GM21576 (cell line): ENCODE measurements at regions not wholly inside any gene's neighbourhood (a gene's known extent, or its start where the extent isn't known, plus 50 kb on each side); places are given as distances from the start of the nearest gene placed in this dataset.
"Not testable (repeated sequence)": the region's sequence is repeated elsewhere in the genome, so short reads cannot be mapped to it uniquely, and the experiment has no call there.

Experiments
- ATAC-seq: cut with Tn5 transposase; IDR thresholded peaks from one replicate; pipeline ENCODE4 v1.9.1; 2021; ENCODE audit warnings: mild to moderate bottlenecking, moderate library complexity; ENCODE audit not compliant: unreplicated experiment

DNA sequence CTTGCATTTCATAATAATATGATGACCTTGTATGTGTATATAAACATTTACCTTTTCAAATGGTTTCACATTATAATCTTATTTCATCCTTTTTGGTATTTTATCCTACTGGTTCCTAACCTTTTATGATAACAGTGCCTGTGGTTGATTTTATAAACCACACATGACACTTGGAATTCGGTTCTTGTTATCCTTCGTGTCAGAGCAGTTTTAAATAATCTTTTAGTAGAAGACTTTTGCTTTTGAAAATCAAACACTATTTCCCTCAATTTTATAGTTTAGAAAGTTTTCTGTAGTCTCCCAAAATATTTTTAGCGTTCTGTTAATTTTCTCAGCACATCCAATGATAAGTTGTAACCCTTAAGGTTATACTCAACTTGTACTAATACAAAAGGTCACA, 676.8 kb downstream of the RAPGEF2 start:
- no peak for ATAC-seq

DNA sequence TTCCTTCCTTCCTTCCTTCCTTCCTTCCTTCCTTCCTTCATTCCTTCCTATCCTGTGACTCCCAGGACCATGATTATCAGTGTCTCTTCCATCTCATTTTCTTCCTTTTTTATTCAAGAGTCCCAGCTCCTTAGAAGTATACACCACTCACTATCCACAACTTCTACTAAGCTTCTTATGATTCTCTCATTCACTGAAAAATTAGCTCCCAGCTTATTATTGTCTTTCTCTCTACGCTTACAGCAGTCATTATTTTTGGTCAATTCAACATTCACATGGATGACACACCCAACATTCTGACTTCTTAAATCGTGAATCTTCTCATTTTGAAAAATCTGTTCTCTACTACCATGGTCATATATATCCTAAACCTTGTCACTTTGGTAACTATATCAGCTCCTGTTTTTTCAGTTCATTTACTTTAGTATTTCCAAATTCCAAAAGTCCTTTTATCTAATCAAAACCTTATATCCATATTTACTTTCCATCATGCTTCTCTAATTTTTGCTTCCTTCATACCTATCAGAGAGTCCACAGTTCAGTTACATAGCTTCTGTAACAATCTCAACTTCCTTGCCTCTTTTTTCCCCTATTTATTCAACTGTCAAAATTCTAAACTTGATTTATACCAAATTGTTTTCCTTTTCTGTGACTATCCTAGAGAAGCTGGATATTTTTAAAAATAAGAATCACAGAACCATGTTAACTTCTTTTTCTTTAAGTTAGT, 677.5 kb downstream of the RAPGEF2 start:
- ATAC-seq: no peak

DNA sequence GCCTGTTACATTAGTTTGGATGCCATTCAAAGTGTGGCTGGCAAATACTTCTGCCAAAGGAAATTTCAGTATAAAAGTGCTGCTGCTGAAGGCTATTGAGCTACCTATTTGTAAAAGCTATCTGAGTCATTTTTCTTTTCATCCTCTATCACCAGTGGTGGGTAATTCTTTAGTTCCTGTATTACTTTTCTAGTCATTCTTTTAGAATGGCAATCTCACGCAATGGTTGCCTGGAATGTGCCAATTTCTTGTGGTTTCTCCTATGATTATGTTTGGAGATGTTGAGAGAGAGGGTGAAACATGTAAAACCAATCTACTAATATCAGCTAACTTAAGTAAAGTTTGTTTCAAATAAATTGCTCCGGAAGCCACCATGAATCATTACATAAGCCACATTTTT, 685.0 kb downstream of the RAPGEF2 start:
- ATAC-seq: no peak

DNA sequence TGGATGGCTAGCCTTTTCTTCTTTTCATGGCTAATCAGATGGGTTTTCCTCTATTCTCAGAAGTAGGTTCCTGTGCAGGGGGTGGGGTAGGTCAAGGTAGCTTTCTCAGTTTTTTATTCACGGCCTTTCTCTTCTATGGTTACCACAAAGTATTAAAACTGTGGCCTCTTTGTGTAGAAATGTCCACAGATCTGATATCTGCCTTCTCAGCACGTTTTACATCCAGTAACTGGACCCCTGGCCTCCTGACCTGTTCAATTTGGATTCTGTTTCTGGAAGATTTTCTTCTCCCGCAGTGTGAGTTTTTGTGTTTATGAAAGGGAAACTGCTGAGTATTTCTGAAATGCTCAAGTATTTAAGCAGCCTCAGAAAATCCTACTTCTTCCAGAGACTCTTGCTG, 688.5 kb downstream of the RAPGEF2 start:
- ATAC-seq: no peak

DNA sequence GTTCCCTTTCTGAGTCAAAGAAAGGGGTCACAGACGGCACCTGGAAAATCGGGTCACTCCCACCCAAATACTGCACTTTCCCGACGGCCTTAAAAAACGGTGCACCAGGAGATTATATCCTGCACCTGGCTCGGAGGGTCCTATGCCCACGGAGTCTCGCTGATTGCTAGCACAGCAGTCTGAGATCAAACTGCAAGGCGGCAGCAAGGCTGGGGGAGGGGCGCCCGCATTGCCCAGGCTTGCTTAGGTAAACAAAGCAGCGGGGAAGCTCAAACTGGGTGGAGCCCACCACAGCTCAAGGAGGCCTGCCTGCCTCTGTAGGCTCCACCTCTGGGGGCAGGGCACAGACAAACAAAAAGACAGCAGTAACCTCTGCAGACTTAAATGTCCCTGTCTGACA, 701.7 kb downstream of the RAPGEF2 start:
- ATAC-seq: not testable (repeated sequence)

DNA sequence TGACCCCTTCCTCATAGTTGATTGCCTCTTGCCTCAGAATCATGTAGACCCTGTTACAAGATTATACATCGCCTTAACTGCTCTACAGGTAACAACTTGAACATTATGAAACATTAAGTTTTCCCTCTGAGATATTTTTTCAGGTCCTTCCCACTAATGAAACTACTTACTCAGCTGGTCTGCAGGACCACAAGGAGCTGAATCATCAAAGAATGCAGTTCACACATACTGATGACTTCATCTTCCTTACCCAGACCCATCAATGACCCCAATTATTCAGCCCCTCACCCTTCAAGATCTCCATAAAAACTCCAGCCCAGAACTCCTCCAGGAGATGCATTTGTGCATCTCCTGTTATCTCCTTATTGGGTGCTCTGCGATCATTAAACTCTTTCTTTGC, 720.9 kb downstream of the RAPGEF2 start:
- ATAC-seq: no peak

DNA sequence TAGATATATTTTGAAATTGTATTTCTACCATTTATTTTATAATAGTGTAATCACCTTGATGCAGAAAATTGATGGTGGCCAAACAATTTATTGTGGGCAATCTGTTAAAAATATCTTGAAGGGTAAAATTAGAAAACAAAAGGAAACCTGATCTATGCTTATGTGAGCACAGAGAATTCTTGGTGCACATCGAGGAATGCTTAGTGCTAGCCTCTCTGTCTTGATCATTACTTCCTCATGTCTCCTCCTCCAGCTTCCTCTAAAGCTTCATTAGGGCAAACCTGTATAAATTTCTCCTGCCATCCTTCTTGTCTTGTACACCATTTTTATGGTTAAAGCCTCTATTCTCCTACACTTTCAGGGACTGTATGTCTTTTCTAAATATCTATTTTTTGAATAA, 725.8 kb downstream of the RAPGEF2 start:
- ATAC-seq: no peak

DNA sequence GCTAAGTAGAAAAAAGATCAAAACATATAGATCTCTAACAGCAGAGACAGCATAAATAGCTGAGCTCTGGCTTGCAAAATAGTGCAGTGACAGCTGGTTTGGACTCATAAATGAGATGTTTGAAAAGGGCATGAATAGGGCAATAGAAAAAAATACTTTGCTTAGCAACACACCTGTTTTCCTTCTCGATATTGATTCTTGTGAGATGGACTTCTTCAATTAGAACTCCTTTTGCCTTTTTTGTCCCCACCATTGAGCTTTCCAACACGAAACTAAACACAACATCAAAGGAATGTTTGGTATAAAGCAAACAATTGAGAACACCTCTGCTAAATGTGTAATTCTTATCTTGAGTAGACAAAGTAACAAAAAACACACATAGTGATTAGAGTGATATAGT, 726.3 kb downstream of the RAPGEF2 start:
- no peak for ATAC-seq

DNA sequence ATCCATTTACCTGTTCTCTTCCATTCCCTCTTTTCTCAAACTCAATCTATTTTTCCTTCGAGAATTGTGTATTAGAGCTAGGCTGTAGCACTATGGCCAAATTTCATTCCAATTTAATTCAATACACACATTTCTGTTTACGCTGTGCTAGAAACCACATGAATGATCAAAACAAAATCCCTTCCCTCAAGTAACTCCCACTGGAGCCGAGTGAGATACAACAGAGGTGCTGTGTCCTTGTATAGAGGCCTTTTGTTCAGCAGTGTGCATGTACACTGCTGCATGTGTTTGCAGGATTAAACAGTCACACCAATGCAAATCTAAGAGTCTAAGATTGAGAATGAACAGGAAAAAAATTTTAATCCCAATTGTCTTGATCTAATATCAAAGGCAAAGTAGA, 734.2 kb downstream of the RAPGEF2 start:
- ATAC-seq: no peak

DNA sequence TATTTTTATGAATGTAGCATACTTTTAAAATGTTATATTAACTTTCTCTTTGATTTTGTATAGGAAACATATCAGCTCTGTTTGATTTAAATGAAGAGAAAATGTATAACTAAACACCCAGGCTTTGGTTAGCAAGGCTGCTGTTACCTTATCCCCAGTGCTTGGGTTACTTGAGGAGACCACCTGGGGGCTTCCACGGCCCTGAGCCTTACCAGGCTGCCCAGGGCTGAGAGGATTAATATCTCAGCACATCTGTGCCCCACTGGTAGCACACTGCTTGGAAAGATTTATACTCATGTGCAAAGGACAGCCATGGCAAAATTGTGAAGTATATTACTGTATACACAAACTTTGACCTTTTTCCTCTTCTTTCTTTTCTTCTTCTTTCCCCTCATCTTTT, 752.9 kb downstream of the RAPGEF2 start:
- ATAC-seq: no peak

DNA sequence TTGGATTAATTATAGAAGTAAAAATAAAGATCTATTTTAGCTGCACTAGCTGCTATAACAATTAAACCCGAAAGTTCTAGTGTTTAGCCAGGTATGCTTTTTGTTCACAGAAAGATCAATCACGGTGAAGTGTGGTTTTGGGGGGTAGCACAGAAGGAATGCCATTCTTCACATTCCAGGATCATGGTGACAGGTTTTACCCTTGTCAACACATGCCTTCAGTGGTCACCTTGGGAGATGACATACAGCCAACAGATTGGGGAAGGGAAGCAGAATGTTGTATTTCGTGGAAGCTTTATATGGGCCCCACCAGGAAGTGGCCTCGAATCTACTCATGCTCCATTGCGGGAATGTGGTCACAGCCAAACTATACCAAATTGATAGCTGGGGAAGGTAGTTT, 753.6 kb downstream of the RAPGEF2 start:
- ATAC-seq: no peak

DNA sequence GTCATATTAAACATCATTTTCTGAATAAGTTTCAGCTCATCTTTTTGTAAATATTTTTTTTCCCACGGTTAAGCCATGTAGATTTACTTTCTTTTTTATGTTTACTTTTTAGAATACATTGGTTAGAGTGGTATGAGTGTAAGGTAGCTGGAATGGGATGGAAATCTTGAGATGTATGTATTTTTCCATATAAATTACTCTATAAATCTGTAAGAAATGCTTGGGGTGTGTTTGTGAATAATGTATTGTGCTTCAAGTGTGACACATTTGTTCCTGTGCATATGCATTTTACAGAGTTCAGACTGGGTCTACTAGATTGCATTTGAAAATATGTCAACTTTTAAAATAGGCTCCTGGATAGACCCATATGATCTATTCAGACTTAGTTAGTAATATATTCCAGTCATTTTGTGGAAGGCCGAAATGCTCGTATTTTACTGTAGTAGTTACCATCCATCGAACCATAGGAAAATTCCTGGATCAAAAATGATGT, 756.8 kb downstream of the RAPGEF2 start:
- no peak for ATAC-seq

DNA sequence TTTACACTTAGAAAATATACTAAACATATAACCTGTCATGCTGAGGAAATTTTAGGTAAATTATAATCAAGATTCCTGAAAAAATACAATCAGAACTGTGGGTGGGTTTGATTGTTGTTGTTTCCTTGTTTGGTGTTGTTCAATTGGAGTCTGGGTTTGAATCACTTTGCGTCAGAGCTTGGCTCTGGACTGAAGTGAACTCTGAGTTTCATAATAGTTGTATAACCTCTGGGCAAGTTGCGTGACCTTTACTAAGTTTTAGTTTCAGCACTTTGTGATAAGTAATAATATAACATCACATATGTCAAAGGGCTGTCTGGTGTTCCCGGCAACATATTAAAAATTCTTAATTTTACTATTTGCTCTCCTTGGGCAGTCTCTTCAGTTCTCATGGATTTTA, 758.1 kb downstream of the RAPGEF2 start:
- ATAC-seq: no peak

DNA sequence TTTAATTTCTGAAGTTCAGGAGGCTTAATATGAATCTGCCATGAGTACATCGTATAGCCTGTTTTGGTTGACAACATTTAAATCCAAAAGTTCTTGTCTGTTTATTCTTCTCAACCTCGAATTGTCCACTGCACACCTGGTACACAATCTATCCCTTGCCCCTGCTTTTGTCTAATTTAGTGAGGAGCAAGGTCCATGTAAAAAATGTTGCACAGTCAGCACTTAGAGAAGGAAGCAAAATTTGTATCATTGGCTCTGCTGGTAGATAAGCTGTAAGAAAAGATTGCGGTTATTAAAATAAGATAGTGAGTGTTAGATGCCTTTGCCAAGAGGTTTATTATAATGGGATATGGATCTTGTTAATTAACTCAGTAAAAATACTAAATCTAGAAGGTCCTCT, 761.5 kb downstream of the RAPGEF2 start:
- no peak for ATAC-seq

DNA sequence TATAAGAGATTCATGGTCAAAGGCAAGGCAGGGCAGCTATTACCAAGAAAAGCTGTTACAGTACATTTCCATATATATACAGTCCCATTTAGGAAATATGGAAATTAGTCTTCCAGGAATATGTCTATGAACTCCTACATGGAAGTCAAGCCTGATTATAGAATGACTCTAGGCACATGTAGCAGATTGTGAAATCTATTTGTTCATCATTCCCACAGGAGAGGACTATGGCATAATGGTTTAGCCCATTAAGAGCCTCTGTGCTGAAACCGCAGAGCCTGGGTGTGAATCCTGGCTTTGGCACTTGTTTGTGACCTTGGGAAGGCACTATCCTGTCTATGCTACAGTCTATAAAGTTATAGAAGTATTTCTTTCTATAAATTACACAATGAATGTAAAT, 764.8 kb downstream of the RAPGEF2 start:
- no peak for ATAC-seq

DNA sequence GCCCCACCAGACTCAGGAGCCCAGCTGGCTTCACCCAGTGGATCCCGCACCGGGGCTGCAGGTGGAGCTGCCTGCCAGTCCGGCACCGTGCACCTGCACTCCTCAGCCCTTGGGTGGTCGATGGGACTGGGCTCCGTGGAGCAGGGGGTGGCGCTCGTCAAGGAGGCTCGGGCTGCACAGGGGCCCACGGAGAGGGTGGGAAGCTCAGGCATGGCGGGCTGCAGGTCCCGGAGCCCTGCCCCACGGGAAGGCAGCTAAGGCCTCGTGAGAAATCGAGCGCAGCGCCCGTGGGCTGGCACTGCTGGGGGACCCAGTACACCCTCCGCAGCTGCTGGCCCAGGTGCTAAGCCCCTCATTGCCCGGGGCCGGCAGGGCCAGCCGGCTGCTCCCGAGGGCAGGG, 766.1 kb downstream of the RAPGEF2 start:
- not testable (repeated sequence) for ATAC-seq

DNA sequence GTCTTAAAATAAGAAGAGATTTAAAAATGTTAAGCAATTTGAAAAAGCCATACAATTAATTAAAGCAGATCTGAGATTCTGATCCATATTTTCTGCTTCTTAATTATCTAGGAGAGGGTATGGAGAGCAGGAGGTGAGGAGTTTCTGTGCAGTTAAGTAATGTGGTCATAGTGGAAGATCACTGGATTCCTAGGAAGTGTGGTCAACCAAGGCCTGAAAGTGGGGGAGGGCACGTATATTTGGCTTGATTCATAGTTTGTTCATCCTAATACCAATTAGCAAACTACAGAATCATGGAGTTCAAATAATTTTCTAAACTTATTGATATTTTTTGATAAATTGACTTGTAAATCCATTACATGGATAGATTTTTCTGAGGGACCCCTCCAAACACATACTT, 768.3 kb downstream of the RAPGEF2 start:
- ATAC-seq: no peak

DNA sequence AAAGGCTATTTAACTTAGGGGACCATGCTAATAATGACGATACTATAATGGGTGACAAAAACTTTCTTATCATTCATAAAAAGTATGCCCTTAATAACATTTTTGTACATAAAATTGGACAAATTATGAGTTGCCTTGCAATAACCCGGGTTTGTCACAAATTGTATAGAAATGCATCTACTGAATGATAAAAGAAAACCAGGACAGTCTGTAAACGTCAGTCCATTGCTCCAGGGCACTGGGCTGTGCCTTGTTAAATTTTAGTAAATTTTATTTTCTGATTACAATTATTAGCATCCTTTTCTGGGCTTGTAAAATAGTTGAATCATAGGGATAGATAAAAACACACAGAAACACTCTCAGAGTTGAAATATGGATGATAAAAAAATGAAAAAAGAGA, 778.3 kb downstream of the RAPGEF2 start:
- ATAC-seq: no peak

DNA sequence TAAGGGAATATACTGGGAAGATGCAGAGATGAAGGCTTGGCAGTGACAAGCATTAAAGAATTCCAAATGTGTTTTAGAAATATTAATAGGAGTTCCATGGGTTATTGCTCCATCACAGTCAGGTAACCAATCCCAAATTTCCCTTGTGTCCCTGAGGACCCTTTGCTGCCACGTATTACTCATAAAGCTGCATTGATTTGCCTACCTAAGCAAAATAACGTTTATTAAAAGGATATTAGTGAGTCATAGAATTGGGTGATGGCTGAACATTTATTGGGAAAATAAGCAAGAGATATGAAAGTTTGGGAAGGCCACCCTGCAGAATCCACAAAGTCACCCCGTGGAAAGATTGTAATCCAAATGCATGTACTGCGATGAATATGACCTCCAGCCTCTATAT, 782.1 kb downstream of the RAPGEF2 start:
- no peak for ATAC-seq

DNA sequence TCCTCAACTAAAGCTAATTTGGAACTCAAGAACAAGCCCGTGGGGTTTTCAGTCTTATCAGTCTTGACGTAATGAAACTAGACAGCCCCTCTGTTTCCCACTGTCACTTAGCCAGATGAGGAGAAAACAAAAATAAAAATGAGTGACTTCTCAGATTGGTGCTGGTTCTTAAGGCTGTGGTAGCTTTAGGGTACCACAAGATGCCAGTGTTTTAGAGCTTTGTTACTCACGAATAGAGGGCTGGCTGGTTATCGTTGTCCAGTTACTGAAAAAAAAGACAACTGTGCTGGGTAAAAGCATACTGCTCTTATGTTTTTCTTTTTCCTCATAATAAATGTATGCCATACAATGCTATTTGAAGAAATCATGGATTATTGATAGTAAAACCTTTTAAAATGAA, 796.7 kb downstream of the RAPGEF2 start:
- ATAC-seq: no peak

DNA sequence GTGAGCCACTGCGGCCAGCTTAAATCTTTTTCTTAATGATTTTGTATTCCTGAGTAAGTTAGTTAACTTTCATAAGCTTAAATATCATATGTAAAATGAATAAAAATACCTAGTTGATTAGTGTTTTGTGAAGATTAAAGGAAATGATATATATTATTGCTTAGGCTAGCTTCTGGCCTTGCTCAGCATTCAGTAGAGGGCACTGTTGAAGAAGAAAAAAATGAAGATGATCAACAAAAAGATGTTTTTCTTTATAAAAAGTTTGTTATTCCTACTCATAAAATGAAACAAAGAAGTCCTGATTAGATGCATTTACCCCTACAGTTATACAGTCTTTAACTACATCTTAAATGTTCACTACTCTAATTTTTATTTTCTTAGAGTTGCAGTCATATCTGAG, 797.7 kb downstream of the RAPGEF2 start:
- no peak for ATAC-seq

DNA sequence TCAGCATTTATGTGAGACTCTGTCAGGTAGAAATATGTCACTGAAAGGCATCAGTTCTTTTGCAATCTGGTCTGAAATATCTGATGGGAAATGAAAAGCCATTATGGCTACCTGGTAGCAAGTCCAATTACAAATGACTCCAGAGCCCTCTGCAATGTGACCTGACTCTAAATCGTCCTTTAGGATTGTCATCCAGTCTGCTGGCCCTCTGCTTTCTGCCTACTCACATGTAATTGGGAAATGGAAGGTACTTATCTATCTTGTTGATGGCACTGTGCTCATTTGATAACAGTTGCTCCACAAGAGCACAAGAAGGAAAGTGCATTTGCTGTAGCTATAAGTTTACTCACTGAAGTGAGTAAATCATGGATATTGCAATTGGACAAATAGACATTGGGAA, 799.8 kb downstream of the RAPGEF2 start:
- no peak for ATAC-seq

DNA sequence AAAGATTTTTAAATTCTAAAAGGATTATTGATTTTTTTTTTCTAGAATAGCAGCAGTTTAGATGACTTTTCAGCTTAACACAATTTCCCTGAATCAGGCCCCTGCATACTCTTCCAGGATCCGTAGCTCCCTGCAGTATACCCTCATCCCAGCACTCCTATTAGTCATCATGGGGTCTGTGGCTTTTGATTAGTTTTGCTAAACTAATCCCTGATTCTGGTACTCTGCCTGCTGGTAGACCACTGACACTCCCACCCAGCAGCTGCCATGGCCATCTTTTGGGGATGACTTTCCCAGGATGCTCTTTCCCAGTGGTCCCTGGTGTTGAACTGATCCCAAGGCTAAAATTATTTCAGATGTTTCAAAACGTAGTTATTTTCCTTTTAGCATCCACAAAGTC, 802.0 kb downstream of the RAPGEF2 start:
- no peak for ATAC-seq
